Thyroid gland (tissue), 4 donors: ENCODE measurements at regions not wholly inside any gene's neighbourhood (a gene's known extent, or its start where the extent isn't known, plus 50 kb on each side); places are given as distances from the start of the nearest gene placed in this dataset.
"Not testable (repeated sequence)": the region's sequence is repeated elsewhere in the genome, so short reads cannot be mapped to it uniquely, and the experiment has no call there.

Experiments used
- DNase-seq, 2 donors: peaks; one replicate each; pipeline ENCODE4 v3.0.0-alpha.2; 2019
- H3K27ac ChIP-seq, 3 donors: fragments of 200-600 bp; sonication (generic); 1 replicate in 2 of 3; 2 replicates in 1 of 3; pipeline ENCODE4 v1.5.1; 2016 to 2019; ENCODE audit warnings: mild to moderate bottlenecking in 1 of 3, moderate library complexity in 1 of 3
- H3K27me3 ChIP-seq: fragments of 200-600 bp; sonication (generic); one replicate; pipeline ENCODE4 v1.5.1; 2019
- H3K36me3 ChIP-seq, 2 donors: fragments of 200-600 bp; sonication (generic); one replicate each; pipeline ENCODE4 v1.5.1; 2016 to 2019
- H3K4me1 ChIP-seq, 2 donors: fragments of 200-600 bp; sonication (generic); one replicate each; pipeline ENCODE4 v1.5.1; 2017 to 2019
- H3K4me3 ChIP-seq, 3 donors: fragments of 200-600 bp; sonication (generic); replicated peaks in 1 of 3; 1 replicate in 2 of 3; 2 replicates in 1 of 3; pipeline ENCODE4 v1.5.1; 2016; ENCODE audit warnings: mild to moderate bottlenecking in 1 of 3
- H3K9me3 ChIP-seq: fragments of 200-600 bp; sonication (generic); one replicate; pipeline ENCODE4 v1.5.1; 2017
- CTCF ChIP-seq, 6 experiments: fragments of 200-600 bp in 3 of 6; fragments of 450-650 bp in 3 of 6; sonication (generic) in 3 of 6; IDR thresholded peaks; one replicate each; pipeline ENCODE4 v1.5.1; 2016 to 2019; ENCODE audit warnings: antibody characterized with exemption in 6 of 6, mild to moderate bottlenecking in 2 of 6, inconsistent platforms in 1 of 6, moderate library complexity in 1 of 6
- POLR2A ChIP-seq, 2 donors: fragments of 450-650 bp; IDR thresholded peaks; one replicate each; pipeline ENCODE4 v1.6.1; 2017; ENCODE audit warnings: antibody characterized with exemption in 2 of 2, mild to moderate bottlenecking in 2 of 2, moderate library complexity in 1 of 2
- WGBS, 2 donors: methylation state at CpG; one replicate each; pipeline ENCODE4 v1.1.5; 2017; 5-methylcytosine and 5-hydroxymethylcytosine counted together
- intact Hi-C: fragments of 100-400 bp; cut with DNase I; formaldehyde crosslinking; loops from one replicate; pipeline ENCODE4 v1.15.1; 2023

- no peak for DNase-seq
- no peaks in the 10 kb centered on the region for H3K4me1 ChIP-seq
- TF ChIP-seq POLR2A (IDR thresholded peaks at IDR 0.05) = no peak
- TF ChIP-seq CTCF (IDR thresholded peaks at IDR 0.05) = no peak
- intact Hi-C loops = no loop called here
- 97 to 98% methylated on average over 1 of the region's 1 CpG for WGBS, 2 donors
- no peaks in the 10 kb centered on the region for H3K9me3 ChIP-seq
- no peaks in the 10 kb centered on the region for H3K36me3 ChIP-seq
- no peak overlapping the region for H3K4me3 ChIP-seq
- H3K27ac ChIP-seq = no peak overlapping the region
- no peaks in the 10 kb centered on the region for H3K27me3 ChIP-seq
Measured at GRCh38 chr12:105440037-105440664, 109.7 kb downstream of the C12orf75 start.

GRCh38 chr12:105443802-105444652 lies 113.5 kb downstream of the C12orf75 start:
- TF ChIP-seq CTCF (IDR thresholded peaks at IDR 0.05) = no peak
- TF ChIP-seq POLR2A (IDR thresholded peaks at IDR 0.05) = no peak
- 48 to 70% methylated on average over 18 of the region's 18 CpGs for WGBS, 2 donors
- peak; percentile 19 to 26 for DNase-seq
- Histone ChIP-seq H3K27me3 (no peaks in the 10 kb centered on the region), H3K4me1 (peaks cover 0 to 7% of the 10 kb centered on the region in 2 donors), H3K4me3 (no peak overlapping the region), H3K27ac (no peak overlapping the region), H3K9me3 (no peaks in the 10 kb centered on the region), H3K36me3 (no peaks in the 10 kb centered on the region)
- intact Hi-C loops = no loop called here

DNA sequence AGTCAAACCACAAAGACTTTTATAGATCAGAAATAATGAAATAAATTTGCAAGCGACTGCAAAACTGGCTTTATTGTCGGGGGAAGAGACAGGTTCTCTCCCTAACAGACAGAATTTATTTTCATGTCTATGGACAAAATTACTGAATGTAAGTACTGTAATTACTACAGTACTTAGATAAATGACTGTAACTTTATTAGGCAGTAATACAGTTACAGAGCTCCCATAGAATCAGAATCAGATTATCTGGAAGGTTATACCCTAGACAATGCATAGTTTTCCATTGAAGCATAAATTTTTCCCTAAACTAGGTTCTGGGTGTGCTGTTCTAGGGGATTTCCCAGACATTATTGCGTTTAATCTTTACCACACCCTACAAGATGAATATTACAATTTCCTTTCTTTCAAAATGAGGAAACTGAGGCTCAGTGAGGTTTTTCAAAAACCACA lies 114.2 kb downstream of the C12orf75 start:
- Histone ChIP-seq H3K27ac (no peak overlapping the region), H3K4me1 (peaks cover 0 to 7% of the 10 kb centered on the region in 2 donors), H3K27me3 (no peaks in the 10 kb centered on the region), H3K9me3 (no peaks in the 10 kb centered on the region), H3K36me3 (no peaks in the 10 kb centered on the region), H3K4me3 (no peak overlapping the region)
- 83 to 94% methylated on average over 3 of the region's 3 CpGs for WGBS, 2 donors
- no peak for DNase-seq
- intact Hi-C loops = no loop called here
- no peak for TF ChIP-seq CTCF (IDR thresholded peaks at IDR 0.05)
- no peak for TF ChIP-seq POLR2A (IDR thresholded peaks at IDR 0.05)

DNA sequence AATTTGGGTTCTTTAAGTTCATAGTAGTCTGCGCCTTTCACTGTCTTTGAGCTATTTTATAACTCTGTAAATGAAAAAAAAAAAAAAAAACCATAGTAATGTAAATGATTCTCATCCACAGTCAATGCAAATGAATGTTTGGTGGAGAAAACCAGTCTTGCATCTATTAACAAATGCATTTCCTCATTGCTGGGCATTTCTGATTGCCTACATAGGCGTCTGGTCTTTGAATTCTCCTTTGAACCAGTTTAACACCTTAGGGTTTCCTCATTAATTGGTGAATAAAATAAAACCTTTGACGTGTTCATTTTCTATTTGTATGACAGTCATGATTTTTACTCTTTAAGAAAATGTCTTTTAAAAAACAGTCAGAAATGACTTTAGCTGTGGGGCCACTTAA lies 114.8 kb downstream of the C12orf75 start:
- Histone ChIP-seq H3K27me3 (no peaks in the 10 kb centered on the region), H3K4me3 (no peak overlapping the region), H3K27ac (no peak overlapping the region), H3K36me3 (no peaks in the 10 kb centered on the region), H3K4me1 (peaks cover 0 to 7% of the 10 kb centered on the region in 2 donors), H3K9me3 (no peaks in the 10 kb centered on the region)
- TF ChIP-seq POLR2A (IDR thresholded peaks at IDR 0.05) (no peak), CTCF (IDR thresholded peaks at IDR 0.05) (no peak)
- no peak for DNase-seq
- intact Hi-C loops = no loop called here
- WGBS, 2 donors = 89 to 91% methylated on average over 3 of the region's 3 CpGs

DNA sequence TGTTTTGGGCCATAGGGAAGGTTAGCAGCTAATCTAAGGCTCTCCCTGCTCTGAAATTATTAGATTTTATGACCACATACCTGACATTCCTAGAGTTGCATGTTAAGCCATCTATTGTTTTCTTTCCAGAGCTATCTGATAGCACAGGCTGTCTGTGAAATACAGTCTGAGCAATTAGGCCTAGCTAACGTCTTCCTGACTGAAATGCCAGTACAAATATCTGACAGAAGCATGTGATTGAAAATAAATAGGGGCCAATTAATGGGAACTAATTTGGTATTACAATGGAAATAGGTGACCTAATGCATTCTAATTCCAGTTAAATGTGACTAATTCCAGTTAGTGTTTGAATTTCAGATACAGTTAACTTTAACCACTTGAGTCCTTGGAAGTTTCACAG lies 115.2 kb downstream of the C12orf75 start:
- no peaks in the 10 kb centered on the region for H3K36me3 ChIP-seq
- H3K4me1 ChIP-seq = peaks cover 0 to 7% of the 10 kb centered on the region in 2 donors
- WGBS, 2 donors = 54 to 73% methylated on average over 1 of the region's 1 CpG
- TF ChIP-seq POLR2A (IDR thresholded peaks at IDR 0.05) (no peak), CTCF (IDR thresholded peaks at IDR 0.05) (no peak)
- no peak overlapping the region for H3K4me3 ChIP-seq
- H3K27ac ChIP-seq = no peak overlapping the region
- H3K27me3 ChIP-seq = no peaks in the 10 kb centered on the region
- DNase-seq = no peak
- intact Hi-C loops = no loop called here
- no peaks in the 10 kb centered on the region for H3K9me3 ChIP-seq

- H3K4me1 ChIP-seq, intact Hi-C loops, H3K9me3 ChIP-seq, H3K36me3 ChIP-seq, DNase-seq, H3K4me3 ChIP-seq, H3K27ac ChIP-seq, H3K27me3 ChIP-seq: not testable (repeated sequence)
- 95 to 97% methylated on average over 2 of the region's 2 CpGs for WGBS, 2 donors
Measured at GRCh38 chr12:105446460-105446859, 116.0 kb downstream of the C12orf75 start.
